Neural crest cell (in vitro differentiated cells): ENCODE measurements at regions not wholly inside any gene's neighbourhood (a gene's known extent, or its start where the extent isn't known, plus 50 kb on each side); places are given as distances from the start of the nearest gene placed in this dataset.
"Not testable (repeated sequence)": the region's sequence is repeated elsewhere in the genome, so short reads cannot be mapped to it uniquely, and the experiment has no call there.

Source experiments
- DNase-seq: peaks from one replicate; pipeline ENCODE4 v3.0.0; 2021; ENCODE audit warnings: low read depth, mixed read lengths, low spot score
- H3K27ac Mint-ChIP-seq: one replicate; pipeline ENCODE4 v1.8.0; 2021; ENCODE audit warnings: mild to moderate bottlenecking, mixed read lengths; ENCODE audit not compliant: unreplicated experiment
- H3K27me3 Mint-ChIP-seq: 2 replicates; pipeline ENCODE4 v1.8.0; 2021; ENCODE audit warnings: low read depth, mild to moderate bottlenecking, mixed read lengths
- H3K36me3 Mint-ChIP-seq: 2 replicates; pipeline ENCODE4 v1.8.0; 2021; ENCODE audit warnings: low read depth, mild to moderate bottlenecking, mixed read lengths
- H3K4me1 Mint-ChIP-seq: 2 replicates; pipeline ENCODE4 v1.8.0; 2021; ENCODE audit warnings: mixed read lengths
- H3K4me3 Mint-ChIP-seq: one replicate; pipeline ENCODE4 v1.8.0; 2021; ENCODE audit warnings: mild to moderate bottlenecking, mixed read lengths
- H3K9me3 Mint-ChIP-seq: 2 replicates; pipeline ENCODE4 v1.8.0; 2021; ENCODE audit warnings: mixed read lengths
- TF ChIP-seq, protein P1 (sequence below): fragments of 200-600 bp; sonication (generic); conservative IDR thresholded peaks from 2 replicates; pipeline ENCODE4 v1.5.0; 2021; ENCODE audit warnings: antibody characterized with exemption, mild to moderate bottlenecking

DNA sequence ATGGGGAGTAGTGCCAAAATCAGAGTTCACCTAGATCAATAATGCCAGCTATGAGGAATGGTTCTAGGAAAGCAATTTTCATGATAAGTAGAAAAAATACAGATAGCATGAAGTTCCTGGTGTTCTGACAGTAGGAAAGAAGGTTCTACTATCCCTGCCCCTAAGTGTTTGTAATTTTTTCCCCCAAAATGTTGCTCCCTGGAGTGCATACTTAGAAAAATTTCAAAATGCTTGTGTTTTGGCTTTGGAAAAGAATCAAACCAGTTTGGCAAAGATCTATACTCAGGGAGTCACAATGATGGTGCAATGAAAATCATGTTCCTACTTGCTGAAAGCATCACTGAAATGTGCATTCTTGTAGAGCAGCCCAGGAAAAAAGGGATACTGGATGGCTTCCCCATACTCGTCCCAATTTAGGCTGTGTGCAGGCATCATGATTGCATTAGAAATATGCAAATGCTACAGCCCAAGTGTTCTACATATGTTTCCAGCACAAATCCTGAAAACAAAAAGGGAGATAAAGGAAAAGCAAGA, 74.7 kb downstream of the LPAR4 start:
- no peak overlapping the region for H3K4me3 Mint-ChIP-seq
- H3K4me1 Mint-ChIP-seq = no peaks in the 10 kb centered on the region

GRCh38 chrX:78831523-78831922, 84.0 kb downstream of the LPAR4 start:
- no peak overlapping the region for H3K4me3 Mint-ChIP-seq
- H3K9me3 Mint-ChIP-seq = peaks cover 9% of the 10 kb centered on the region
- H3K4me1 Mint-ChIP-seq = no peaks in the 10 kb centered on the region
- no peaks in the 10 kb centered on the region for H3K36me3 Mint-ChIP-seq
- no peak for DNase-seq
- TF ChIP-seq, protein P1, sequence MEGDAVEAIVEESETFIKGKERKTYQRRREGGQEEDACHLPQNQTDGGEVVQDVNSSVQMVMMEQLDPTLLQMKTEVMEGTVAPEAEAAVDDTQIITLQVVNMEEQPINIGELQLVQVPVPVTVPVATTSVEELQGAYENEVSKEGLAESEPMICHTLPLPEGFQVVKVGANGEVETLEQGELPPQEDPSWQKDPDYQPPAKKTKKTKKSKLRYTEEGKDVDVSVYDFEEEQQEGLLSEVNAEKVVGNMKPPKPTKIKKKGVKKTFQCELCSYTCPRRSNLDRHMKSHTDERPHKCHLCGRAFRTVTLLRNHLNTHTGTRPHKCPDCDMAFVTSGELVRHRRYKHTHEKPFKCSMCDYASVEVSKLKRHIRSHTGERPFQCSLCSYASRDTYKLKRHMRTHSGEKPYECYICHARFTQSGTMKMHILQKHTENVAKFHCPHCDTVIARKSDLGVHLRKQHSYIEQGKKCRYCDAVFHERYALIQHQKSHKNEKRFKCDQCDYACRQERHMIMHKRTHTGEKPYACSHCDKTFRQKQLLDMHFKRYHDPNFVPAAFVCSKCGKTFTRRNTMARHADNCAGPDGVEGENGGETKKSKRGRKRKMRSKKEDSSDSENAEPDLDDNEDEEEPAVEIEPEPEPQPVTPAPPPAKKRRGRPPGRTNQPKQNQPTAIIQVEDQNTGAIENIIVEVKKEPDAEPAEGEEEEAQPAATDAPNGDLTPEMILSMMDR = no peak
- no peak overlapping the region for H3K27ac Mint-ChIP-seq
- no peaks in the 10 kb centered on the region for H3K27me3 Mint-ChIP-seq

More for the DNA sequence above, 74.7 kb downstream of the LPAR4 start:
- peaks cover 9% of the 10 kb centered on the region for H3K9me3 Mint-ChIP-seq
- H3K27ac Mint-ChIP-seq = no peak overlapping the region
- no peaks in the 10 kb centered on the region for H3K27me3 Mint-ChIP-seq
- H3K36me3 Mint-ChIP-seq = no peaks in the 10 kb centered on the region
- DNase-seq = no peak
- TF ChIP-seq, protein P1 = no peak

GRCh38 chrX:78838709-78839108, 91.2 kb downstream of the LPAR4 start:
- TF ChIP-seq, protein P1 = no peak
- H3K9me3 Mint-ChIP-seq = peaks cover 6% of the 10 kb centered on the region
- no peaks in the 10 kb centered on the region for H3K4me1 Mint-ChIP-seq
- no peaks in the 10 kb centered on the region for H3K36me3 Mint-ChIP-seq
- H3K4me3 Mint-ChIP-seq = no peak overlapping the region
- no peaks in the 10 kb centered on the region for H3K27me3 Mint-ChIP-seq
- DNase-seq = no peak
- H3K27ac Mint-ChIP-seq = no peak overlapping the region

DNA sequence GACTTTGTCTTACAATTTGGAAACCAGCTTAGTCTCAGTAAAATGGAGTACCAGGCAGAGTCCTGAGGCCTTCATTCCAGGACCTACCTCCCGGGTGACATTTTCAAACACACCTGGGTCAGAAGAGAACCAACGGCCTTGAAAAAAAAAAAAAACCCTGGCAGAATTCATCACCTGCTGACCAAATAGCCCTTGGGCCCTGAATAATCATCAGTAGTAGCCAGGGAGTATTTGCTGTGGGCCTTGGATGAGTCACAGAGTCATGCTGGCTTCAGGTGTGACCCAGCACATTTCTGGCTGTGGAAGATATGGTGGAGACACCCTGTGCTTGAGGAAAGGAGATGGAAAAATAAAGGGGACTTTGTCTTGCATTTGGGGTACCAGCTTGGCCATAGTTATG, 92.2 kb downstream of the LPAR4 start:
- no peaks in the 10 kb centered on the region for H3K36me3 Mint-ChIP-seq
- DNase-seq = no peak
- no peaks in the 10 kb centered on the region for H3K27me3 Mint-ChIP-seq
- H3K4me3 Mint-ChIP-seq = no peak overlapping the region
- H3K4me1 Mint-ChIP-seq = no peaks in the 10 kb centered on the region
- TF ChIP-seq, protein P1 = no peak
- no peak overlapping the region for H3K27ac Mint-ChIP-seq
- H3K9me3 Mint-ChIP-seq = peaks cover 6% of the 10 kb centered on the region

DNA sequence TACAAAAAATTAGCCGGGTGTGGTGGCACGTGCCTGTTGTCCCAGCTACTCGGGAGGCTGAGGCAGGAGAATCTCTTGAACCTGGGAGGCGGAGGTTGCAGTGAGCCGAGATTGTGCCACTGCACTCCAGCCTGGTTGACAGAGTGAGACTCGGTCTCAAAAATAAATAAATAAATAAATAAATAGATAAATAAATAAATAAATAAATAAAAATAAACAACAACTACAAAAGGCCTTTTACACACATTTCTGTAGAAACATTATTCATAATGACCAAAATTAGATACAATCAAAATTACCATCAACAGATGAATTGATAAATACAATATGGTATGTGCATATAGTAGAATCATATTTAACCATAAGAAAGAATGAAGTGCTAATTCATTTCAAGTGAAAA, 96.7 kb downstream of the LPAR4 start:
- not testable (repeated sequence) for H3K36me3 Mint-ChIP-seq, DNase-seq, H3K27ac Mint-ChIP-seq, H3K27me3 Mint-ChIP-seq, H3K9me3 Mint-ChIP-seq, H3K4me1 Mint-ChIP-seq, H3K4me3 Mint-ChIP-seq

DNA sequence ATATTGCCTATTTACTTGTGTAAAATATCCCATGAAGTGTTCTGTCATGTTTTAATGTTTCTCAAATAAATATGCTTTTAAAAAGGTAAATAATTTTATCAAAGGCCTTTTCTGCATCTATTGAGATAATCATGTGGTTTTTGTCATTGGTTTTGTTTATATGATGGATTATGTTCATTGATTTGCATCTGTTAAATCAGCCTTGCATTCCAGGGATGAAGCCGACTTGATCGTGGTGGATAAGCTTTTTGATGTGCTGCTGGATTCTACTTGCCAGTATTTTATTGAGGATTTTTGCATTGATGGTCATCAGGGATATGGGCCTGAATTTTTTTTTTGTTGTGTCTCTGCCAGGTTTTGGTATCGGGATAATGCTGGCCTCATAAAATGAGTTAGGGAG, 63.9 kb upstream of the P2RY10 start:
- H3K36me3 Mint-ChIP-seq, DNase-seq, H3K4me3 Mint-ChIP-seq, H3K4me1 Mint-ChIP-seq, H3K27ac Mint-ChIP-seq, H3K27me3 Mint-ChIP-seq: not testable (repeated sequence)
- H3K9me3 Mint-ChIP-seq = peaks cover 21% of the 10 kb centered on the region

DNA sequence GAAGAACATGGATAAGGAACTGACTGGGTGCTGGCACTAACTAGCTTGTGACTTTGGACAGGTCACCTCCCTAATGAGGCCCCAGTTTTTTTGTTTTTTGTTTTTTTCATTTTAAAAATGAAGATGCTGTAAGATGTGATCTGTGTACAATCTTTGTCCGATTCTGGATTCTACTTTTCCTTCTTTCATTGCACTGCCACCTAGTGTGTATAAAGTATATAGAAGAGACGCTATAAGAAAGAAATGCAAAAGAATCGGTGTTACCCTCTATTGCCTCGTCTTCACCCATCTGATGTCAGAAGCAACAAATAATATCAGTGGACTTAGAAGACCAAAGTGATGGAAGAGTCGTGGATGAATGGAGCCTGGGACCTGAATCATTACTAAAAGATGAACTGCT, 58.6 kb upstream of the P2RY10 start:
- no peaks in the 10 kb centered on the region for H3K4me1 Mint-ChIP-seq
- H3K27me3 Mint-ChIP-seq = no peaks in the 10 kb centered on the region
- TF ChIP-seq, protein P1 = peak; percentile 53
- DNase-seq = no peak
- H3K4me3 Mint-ChIP-seq = no peak overlapping the region
- H3K36me3 Mint-ChIP-seq = no peaks in the 10 kb centered on the region
- H3K27ac Mint-ChIP-seq = no peak overlapping the region
- H3K9me3 Mint-ChIP-seq = peaks cover 9% of the 10 kb centered on the region
